Keratinocyte (primary cell): ENCODE measurements at regions not wholly inside any gene's neighbourhood (a gene's known extent, or its start where the extent isn't known, plus 50 kb on each side); places are given as distances from the start of the nearest gene placed in this dataset.
A peak's percentile ranks its signal among the peaks of the same experiment; 100 is the strongest.

Experiments used
- DNase-seq: peaks from one replicate; pipeline ENCODE4 v3.0.0-alpha.2; 2011; ENCODE audit warnings: low read depth, missing footprints, low spot score
- FAIRE-seq: peaks from 2 replicates; lab custom pipeline; 2011; peaks lifted over from hg19 to GRCh38; lab: Jason Lieb, UNC
- H2AFZ ChIP-seq: 2 replicates; pipeline ENCODE4 v1.6.0; 2012; ENCODE audit warnings: low read length, control low read depth, inconsistent platforms; ENCODE audit not compliant: control insufficient read depth
- H3K27ac ChIP-seq: 2 replicates; pipeline ENCODE4 v1.5.1; 2011; ENCODE audit warnings: low read length; ENCODE audit not compliant: control insufficient read depth, insufficient read depth
- H3K27me3 ChIP-seq: 3 replicates; pipeline ENCODE4 v1.6.0; 2011; ENCODE audit warnings: low read length; ENCODE audit not compliant: control insufficient read depth, insufficient read depth; ENCODE audit errors: extremely low read depth
- H3K36me3 ChIP-seq, 2 experiments: 2 replicates in 1 of 2; 3 replicates in 1 of 2; pipeline ENCODE4 v1.5.1; 2011; ENCODE audit warnings: low read length in 2 of 2, mild to moderate bottlenecking in 1 of 2; ENCODE audit not compliant: control insufficient read depth in 2 of 2, insufficient read depth in 2 of 2; ENCODE audit errors: extremely low read depth in 1 of 2
- H3K4me1 ChIP-seq: 3 replicates; pipeline ENCODE4 v1.5.1; 2011; ENCODE audit warnings: low read length; ENCODE audit not compliant: control insufficient read depth, insufficient read depth; ENCODE audit errors: extremely low read depth
- H3K4me2 ChIP-seq: 3 replicates; pipeline ENCODE4 v1.6.0; 2011; ENCODE audit warnings: low read depth, low read length; ENCODE audit not compliant: control insufficient read depth, insufficient read depth; ENCODE audit errors: extremely low read depth
- H3K4me3 ChIP-seq, 3 experiments: fragments of 200-600 bp in 1 of 3; sonication (generic) in 1 of 3; 2 replicates in 2 of 3; 3 replicates in 1 of 3; pipeline ENCODE4 v1.5.1; 2011 to 2016; ENCODE audit warnings: low read length in 3 of 3, mild to moderate bottlenecking in 3 of 3, control low read depth in 2 of 3, inconsistent platforms in 1 of 3, low read depth in 1 of 3, mixed read lengths in 1 of 3, mixed run types in 1 of 3, moderate library complexity in 1 of 3; ENCODE audit not compliant: control insufficient read depth in 2 of 3, insufficient read depth in 2 of 3; ENCODE audit errors: extremely low read depth in 1 of 3
- H3K79me2 ChIP-seq: 2 replicates; pipeline ENCODE4 v1.6.0; 2012; ENCODE audit warnings: low read length; ENCODE audit not compliant: control insufficient read depth, insufficient read depth
- H3K9ac ChIP-seq: 3 replicates; pipeline ENCODE4 v1.6.0; 2011; ENCODE audit warnings: low read length; ENCODE audit not compliant: control insufficient read depth, insufficient read depth; ENCODE audit errors: extremely low read depth
- H3K9me1 ChIP-seq: 3 replicates; pipeline ENCODE4 v1.6.0; 2011; ENCODE audit warnings: low read length; ENCODE audit not compliant: control insufficient read depth, insufficient read depth; ENCODE audit errors: extremely low read depth
- H3K9me3 ChIP-seq: 2 replicates; pipeline ENCODE4 v1.5.1; 2012; ENCODE audit warnings: low read depth, low read length; ENCODE audit not compliant: control insufficient read depth
- H4K20me1 ChIP-seq: 3 replicates; pipeline ENCODE4 v1.6.0; 2011; ENCODE audit warnings: low read length; ENCODE audit not compliant: control insufficient read depth, insufficient read depth; ENCODE audit errors: extremely low read depth
- EZH2 ChIP-seq: IDR thresholded peaks from one replicate; pipeline ENCODE4 v1.6.1; 2012; ENCODE audit warnings: inconsistent platforms, mild to moderate bottlenecking, low read length, moderate library complexity
- dilution Hi-C: fragments of 300-500 bp; cut with MboI; formaldehyde crosslinking; loops from one replicate; pipeline ENCODE4 v1.7.0; 2020; ENCODE audit warnings: low sequenced_read_pairs; ENCODE audit not compliant: extremely low pct_ligation_motif_present
- TF ChIP-seq, protein P1 (sequence below), 3 experiments: IDR thresholded peaks in 1 of 3; conservative IDR thresholded peaks in 1 of 3; optimal IDR thresholded peaks in 1 of 3; 2 replicates in 2 of 3; 3 replicates in 1 of 3; pipeline versions ENCODE3 to v1.5.1; 2011; ENCODE audit warnings: low read length in 3 of 3, mild to moderate bottlenecking in 3 of 3, moderate library complexity in 2 of 3, control low read depth in 1 of 3, inconsistent platforms in 1 of 3; ENCODE audit not compliant: insufficient read depth in 2 of 3; ENCODE audit errors: extremely low read depth in 1 of 3

- no peaks in the 10 kb centered on the region for H4K20me1 ChIP-seq
- no peaks in the 10 kb centered on the region for H3K4me1 ChIP-seq
- no peak overlapping the region for H3K4me2 ChIP-seq
- no peaks in the 10 kb centered on the region for H3K9me1 ChIP-seq
- H3K9ac ChIP-seq = no peak overlapping the region
- dilution Hi-C loops = no loop called here
- no peaks in the 10 kb centered on the region for H3K27me3 ChIP-seq
- no peak for TF ChIP-seq EZH2
- TF ChIP-seq, protein P1, sequence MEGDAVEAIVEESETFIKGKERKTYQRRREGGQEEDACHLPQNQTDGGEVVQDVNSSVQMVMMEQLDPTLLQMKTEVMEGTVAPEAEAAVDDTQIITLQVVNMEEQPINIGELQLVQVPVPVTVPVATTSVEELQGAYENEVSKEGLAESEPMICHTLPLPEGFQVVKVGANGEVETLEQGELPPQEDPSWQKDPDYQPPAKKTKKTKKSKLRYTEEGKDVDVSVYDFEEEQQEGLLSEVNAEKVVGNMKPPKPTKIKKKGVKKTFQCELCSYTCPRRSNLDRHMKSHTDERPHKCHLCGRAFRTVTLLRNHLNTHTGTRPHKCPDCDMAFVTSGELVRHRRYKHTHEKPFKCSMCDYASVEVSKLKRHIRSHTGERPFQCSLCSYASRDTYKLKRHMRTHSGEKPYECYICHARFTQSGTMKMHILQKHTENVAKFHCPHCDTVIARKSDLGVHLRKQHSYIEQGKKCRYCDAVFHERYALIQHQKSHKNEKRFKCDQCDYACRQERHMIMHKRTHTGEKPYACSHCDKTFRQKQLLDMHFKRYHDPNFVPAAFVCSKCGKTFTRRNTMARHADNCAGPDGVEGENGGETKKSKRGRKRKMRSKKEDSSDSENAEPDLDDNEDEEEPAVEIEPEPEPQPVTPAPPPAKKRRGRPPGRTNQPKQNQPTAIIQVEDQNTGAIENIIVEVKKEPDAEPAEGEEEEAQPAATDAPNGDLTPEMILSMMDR (optimal IDR thresholded peaks at IDR 0.05 in 1 of 3, IDR thresholded peaks at IDR 0.05 in 1 of 3, conservative IDR thresholded peaks at IDR 0.05 in 1 of 3; ENCODE audit: extremely low read depth in 1 of 3, insufficient read depth in 2 of 3, low read length in 3 of 3) = no peak
- H3K9me3 ChIP-seq = no peaks in the 10 kb centered on the region
- no peak overlapping the region for H2AFZ ChIP-seq
- H3K36me3 ChIP-seq = no peaks in the 10 kb centered on the region
- no peak for FAIRE-seq
- no peaks in the 10 kb centered on the region for H3K79me2 ChIP-seq
- DNase-seq = no peak
- no peak overlapping the region for H3K27ac ChIP-seq
- H3K4me3 ChIP-seq = no peak overlapping the region
Observed at GRCh38 chr3:76566904-76567303, 473.0 kb upstream of the ROBO2 start.

GRCh38 chr3:76570436-76571057 lies 469.4 kb upstream of the ROBO2 start:
- TF ChIP-seq, protein P1 (optimal IDR thresholded peaks at IDR 0.05 in 1 of 3, IDR thresholded peaks at IDR 0.05 in 1 of 3, conservative IDR thresholded peaks at IDR 0.05 in 1 of 3; ENCODE audit: extremely low read depth in 1 of 3, insufficient read depth in 2 of 3, low read length in 3 of 3) = peak in 2 of 3 experiments; percentile 42 to 43
- TF ChIP-seq EZH2 = no peak
- Histone ChIP-seq H3K4me1 (no peaks in the 10 kb centered on the region), H3K9me1 (no peaks in the 10 kb centered on the region), H3K4me3 (no peak overlapping the region), H3K4me2 (no peak overlapping the region), H2AFZ (no peak overlapping the region), H4K20me1 (no peaks in the 10 kb centered on the region), H3K36me3 (no peaks in the 10 kb centered on the region), H3K27me3 (no peaks in the 10 kb centered on the region), H3K27ac (no peak overlapping the region), H3K79me2 (no peaks in the 10 kb centered on the region), H3K9ac (no peak overlapping the region), H3K9me3 (no peaks in the 10 kb centered on the region)
- dilution Hi-C loops = no loop called here
- FAIRE-seq = peak; percentile 23
- no peak for DNase-seq
